MM.1S (cell line): ENCODE measurements at regions not wholly inside any gene's neighbourhood (a gene's known extent, or its start where the extent isn't known, plus 50 kb on each side); places are given as distances from the start of the nearest gene placed in this dataset.
A peak's percentile ranks its signal among the peaks of the same experiment; 100 is the strongest.

Experiments used
- DNase-seq: peaks from one replicate; pipeline ENCODE4 v3.0.0-alpha.2; 2015
- H2AFZ ChIP-seq: fragments of 300-600 bp; sonication (generic); 2 replicates; pipeline ENCODE4 v1.6.0; 2016; ENCODE audit warnings: antibody characterized with exemption, low read length
- H3F3A ChIP-seq: fragments of 300-600 bp; sonication (generic); 2 replicates; pipeline ENCODE4 v1.6.1; 2016; ENCODE audit warnings: mild to moderate bottlenecking, antibody characterized with exemption, low read length, moderate library complexity, mixed read lengths; ENCODE audit not compliant: insufficient read depth
- H3K27ac ChIP-seq: fragments of 300-600 bp; sonication (generic); 2 replicates; pipeline ENCODE4 v1.5.1; 2016; ENCODE audit warnings: mild to moderate bottlenecking, low read length
- H3K27me3 ChIP-seq: fragments of 300-600 bp; sonication (generic); replicated peaks from 2 replicates; pipeline ENCODE4 v1.6.0; 2016; ENCODE audit warnings: low read length; ENCODE audit not compliant: insufficient read depth
- H3K36me3 ChIP-seq: fragments of 300-600 bp; sonication (generic); replicated peaks from 2 replicates; pipeline ENCODE4 v1.6.1; 2016; ENCODE audit warnings: mild to moderate bottlenecking, low read length, mixed read lengths; ENCODE audit not compliant: insufficient read depth
- H3K4me1 ChIP-seq: fragments of 300-600 bp; sonication (generic); 2 replicates; pipeline ENCODE4 v1.6.1; 2016; ENCODE audit warnings: low read length, mixed read lengths
- H3K4me2 ChIP-seq: fragments of 300-600 bp; sonication (generic); 2 replicates; pipeline ENCODE4 v1.6.0; 2016; ENCODE audit warnings: low read depth, low read length
- H3K4me3 ChIP-seq: fragments of 300-600 bp; sonication (generic); 2 replicates; pipeline ENCODE4 v1.5.1; 2016; ENCODE audit warnings: low read length, mixed read lengths
- H3K79me2 ChIP-seq: fragments of 300-600 bp; sonication (generic); 2 replicates; pipeline ENCODE4 v1.6.1; 2016; ENCODE audit warnings: mixed run types, low read length, mixed read lengths
- H3K9ac ChIP-seq: fragments of 300-600 bp; sonication (generic); 2 replicates; pipeline ENCODE4 v1.6.1; 2016; ENCODE audit warnings: low read length, mixed read lengths
- H3K9me2 ChIP-seq: fragments of 300-600 bp; sonication (generic); replicated peaks from 2 replicates; pipeline ENCODE4 v1.6.1; 2016; ENCODE audit warnings: mild to moderate bottlenecking, low read length, mixed read lengths; ENCODE audit not compliant: insufficient read depth
- H3K9me3 ChIP-seq: fragments of 300-600 bp; sonication (generic); replicated peaks from 2 replicates; pipeline ENCODE4 v1.6.1; 2016; ENCODE audit warnings: mild to moderate bottlenecking, low read length, mixed read lengths; ENCODE audit not compliant: insufficient read depth
- H4K20me1 ChIP-seq: fragments of 300-600 bp; sonication (generic); 2 replicates; pipeline ENCODE4 v1.6.1; 2016; ENCODE audit warnings: mild to moderate bottlenecking, low read length, moderate library complexity, mixed read lengths; ENCODE audit not compliant: insufficient read depth
- EZH2 ChIP-seq: fragments of 300-600 bp; sonication (generic); optimal IDR thresholded peaks from 2 replicates; pipeline ENCODE3; 2017; ENCODE audit warnings: low read depth, mild to moderate bottlenecking, antibody characterized with exemption, low read length, mixed read lengths
- EZH2phosphoT487 ChIP-seq: fragments of 300-600 bp; sonication (generic); IDR thresholded peaks from 2 replicates; pipeline ENCODE4 v1.6.1; 2018; ENCODE audit warnings: antibody characterized with exemption, low read length
- TF ChIP-seq, protein P1 (sequence below): fragments of 300-600 bp; sonication (generic); IDR thresholded peaks from 2 replicates; pipeline ENCODE4 v1.5.1; 2016; ENCODE audit warnings: antibody characterized with exemption, low read length, mixed read lengths

DNA sequence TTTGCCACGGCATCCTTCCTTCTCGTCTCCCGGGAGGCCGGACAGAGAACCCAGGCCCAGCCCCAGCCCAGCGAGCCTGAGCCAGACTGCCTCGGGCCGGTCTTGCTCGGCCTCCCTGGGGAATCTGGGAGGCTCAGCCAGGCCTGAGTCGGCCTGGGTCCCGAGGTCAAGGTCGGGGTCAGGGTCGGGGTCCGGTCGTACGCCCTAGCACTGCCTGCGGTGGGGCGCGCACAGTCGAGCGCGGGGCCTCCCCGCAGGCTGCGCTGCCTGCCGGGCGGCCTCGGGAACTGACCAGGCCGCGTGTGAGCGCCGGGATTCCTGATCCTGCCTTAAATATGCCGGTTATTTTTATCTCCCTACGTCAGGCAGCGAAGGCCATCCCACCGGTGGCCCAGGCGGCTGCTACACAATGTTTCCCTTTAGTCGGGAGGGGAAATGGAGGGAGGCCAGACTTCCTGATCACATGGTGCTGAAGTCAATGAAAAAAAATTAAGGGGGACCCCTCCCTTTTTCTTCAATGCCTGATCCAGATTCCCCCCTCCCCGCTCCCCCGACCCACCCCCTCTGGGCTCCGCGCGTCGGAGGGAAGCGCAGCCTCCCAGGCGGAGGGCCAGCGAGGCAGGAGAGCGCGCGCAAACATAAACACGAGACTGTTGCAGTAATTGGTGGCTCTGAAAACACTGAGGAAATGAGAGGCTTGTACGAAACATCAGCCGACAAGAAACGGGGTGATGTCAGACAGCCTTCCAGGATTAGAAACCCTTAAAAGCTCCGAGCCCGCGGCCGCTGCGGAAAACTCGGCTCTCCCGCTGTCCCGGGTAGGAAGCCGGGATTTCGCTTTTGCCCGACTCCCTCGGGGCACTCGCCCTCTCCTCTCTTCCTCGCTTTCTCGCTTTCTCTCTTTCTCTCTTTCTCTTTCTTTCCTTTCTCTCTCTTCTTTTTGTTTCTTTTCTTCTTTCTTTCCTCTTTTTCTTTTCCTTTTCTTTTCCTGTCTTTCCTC lies 148.2 kb upstream of the KLF4 start:
- H3K4me2 ChIP-seq = peak overlapping the region; percentile 91
- peak overlapping the region; percentile 74 for H3K9ac ChIP-seq

GRCh38 chr9:107636571-107637381 lies 147.2 kb upstream of the KLF4 start:
- H3K9me2 ChIP-seq = no peaks in the 10 kb centered on the region
- no peaks in the 10 kb centered on the region for H3K36me3 ChIP-seq
- H3K4me3 ChIP-seq = no peak overlapping the region
- H3K27me3 ChIP-seq = no peaks in the 10 kb centered on the region
- H3K4me1 ChIP-seq = peaks cover 7% of the 10 kb centered on the region; the same call in 1 of the 2 replicates
- peaks cover 10% of the 10 kb centered on the region; the same call in 1 of the 2 replicates for H3F3A ChIP-seq
- H4K20me1 ChIP-seq = no peaks in the 10 kb centered on the region
- H3K27ac ChIP-seq = no peak overlapping the region
- DNase-seq = no peak
- H3K9ac ChIP-seq = no peak overlapping the region
- no peaks in the 10 kb centered on the region for H3K79me2 ChIP-seq
- H2AFZ ChIP-seq = no peak overlapping the region
- TF ChIP-seq, protein P1, sequence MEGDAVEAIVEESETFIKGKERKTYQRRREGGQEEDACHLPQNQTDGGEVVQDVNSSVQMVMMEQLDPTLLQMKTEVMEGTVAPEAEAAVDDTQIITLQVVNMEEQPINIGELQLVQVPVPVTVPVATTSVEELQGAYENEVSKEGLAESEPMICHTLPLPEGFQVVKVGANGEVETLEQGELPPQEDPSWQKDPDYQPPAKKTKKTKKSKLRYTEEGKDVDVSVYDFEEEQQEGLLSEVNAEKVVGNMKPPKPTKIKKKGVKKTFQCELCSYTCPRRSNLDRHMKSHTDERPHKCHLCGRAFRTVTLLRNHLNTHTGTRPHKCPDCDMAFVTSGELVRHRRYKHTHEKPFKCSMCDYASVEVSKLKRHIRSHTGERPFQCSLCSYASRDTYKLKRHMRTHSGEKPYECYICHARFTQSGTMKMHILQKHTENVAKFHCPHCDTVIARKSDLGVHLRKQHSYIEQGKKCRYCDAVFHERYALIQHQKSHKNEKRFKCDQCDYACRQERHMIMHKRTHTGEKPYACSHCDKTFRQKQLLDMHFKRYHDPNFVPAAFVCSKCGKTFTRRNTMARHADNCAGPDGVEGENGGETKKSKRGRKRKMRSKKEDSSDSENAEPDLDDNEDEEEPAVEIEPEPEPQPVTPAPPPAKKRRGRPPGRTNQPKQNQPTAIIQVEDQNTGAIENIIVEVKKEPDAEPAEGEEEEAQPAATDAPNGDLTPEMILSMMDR = no peak
- TF ChIP-seq EZH2phosphoT487 (no peak), EZH2 (no peak)
- H3K9me3 ChIP-seq = no peaks in the 10 kb centered on the region
- no peak overlapping the region for H3K4me2 ChIP-seq

More for the DNA sequence above, 148.2 kb upstream of the KLF4 start:
- Histone ChIP-seq H3K9me3 (no peaks in the 10 kb centered on the region), H3K79me2 (no peaks in the 10 kb centered on the region), H3K9me2 (no peaks in the 10 kb centered on the region), H3K27ac (peak overlapping the region; percentile 87; the same call in 1 of the 2 replicates), H3F3A (peaks cover 10% of the 10 kb centered on the region; the same call in 1 of the 2 replicates), H2AFZ (peak overlapping the region; percentile 55), H4K20me1 (no peaks in the 10 kb centered on the region), H3K27me3 (no peaks in the 10 kb centered on the region), H3K36me3 (no peaks in the 10 kb centered on the region), H3K4me1 (peaks cover 7% of the 10 kb centered on the region; the same call in 1 of the 2 replicates), H3K4me3 (peak overlapping the region; percentile 55)
- peak; percentile 37 for DNase-seq
- TF ChIP-seq EZH2phosphoT487 (no peak), EZH2 (no peak)
- TF ChIP-seq, protein P1 = no peak

GRCh38 chr9:107635803-107636174 lies 146.2 kb upstream of the KLF4 start:
- Histone ChIP-seq H3K4me3 (no peak overlapping the region), H3K79me2 (no peaks in the 10 kb centered on the region), H3K27me3 (no peaks in the 10 kb centered on the region), H3K4me2 (no peak overlapping the region), H3K36me3 (no peaks in the 10 kb centered on the region), H3F3A (peaks cover 10% of the 10 kb centered on the region; the same call in 1 of the 2 replicates), H2AFZ (no peak overlapping the region), H4K20me1 (no peaks in the 10 kb centered on the region), H3K27ac (no peak overlapping the region), H3K9me3 (no peaks in the 10 kb centered on the region), H3K9me2 (no peaks in the 10 kb centered on the region), H3K4me1 (peaks cover 7% of the 10 kb centered on the region; the same call in 1 of the 2 replicates), H3K9ac (no peak overlapping the region)
- TF ChIP-seq EZH2phosphoT487 (no peak), EZH2 (no peak)
- TF ChIP-seq, protein P1 = no peak
- no peak for DNase-seq
